HEK293T (cell line): ENCODE measurements at regions not wholly inside any gene's neighbourhood (a gene's known extent, or its start where the extent isn't known, plus 50 kb on each side); places are given as distances from the start of the nearest gene placed in this dataset.

Source experiments
- ARNT ChIP-seq: fragments of 450-650 bp; IDR thresholded peaks from 2 replicates; pipeline ENCODE4 v1.6.1; 2017; ENCODE audit warnings: mild to moderate bottlenecking
- CTBP1 ChIP-seq: fragments of 450-650 bp; IDR thresholded peaks from 2 replicates; pipeline ENCODE4 v1.6.1; 2016; ENCODE audit warnings: borderline replicate concordance
- ELF4 ChIP-seq: fragments of 450-650 bp; IDR thresholded peaks from 2 replicates; pipeline ENCODE4 v1.6.1; 2017; ENCODE audit warnings: antibody characterized with exemption
- L3MBTL2 ChIP-seq: fragments of 450-650 bp; conservative IDR thresholded peaks from 2 replicates; pipeline ENCODE4 v1.6.1; 2016; ENCODE audit warnings: mild to moderate bottlenecking
- NFRKB ChIP-seq: fragments of 450-650 bp; IDR thresholded peaks from 2 replicates; pipeline ENCODE4 v1.6.1; 2016; ENCODE audit warnings: mild to moderate bottlenecking, moderate library complexity
- SP1 ChIP-seq: fragments of 450-650 bp; IDR thresholded peaks from 2 replicates; pipeline ENCODE4 v1.6.1; 2017
- SUZ12 ChIP-seq: fragments of 450-650 bp; IDR thresholded peaks from 2 replicates; pipeline ENCODE4 v1.6.1; 2016; ENCODE audit warnings: mild to moderate bottlenecking
- TARDBP ChIP-seq: fragments of 450-650 bp; IDR thresholded peaks from 2 replicates; pipeline ENCODE4 v1.6.1; 2016
- ZNF384 ChIP-seq: fragments of 450-650 bp; IDR thresholded peaks from 2 replicates; pipeline ENCODE4 v1.6.1; 2016
- TF ChIP-seq, protein P1 (sequence below): fragments of 450-650 bp; IDR thresholded peaks from 2 replicates; pipeline ENCODE4 v1.6.1; 2016

GRCh38 chr2:57947398-57947797, 99.2 kb upstream of the VRK2 start:
- no peak for TF ChIP-seq TARDBP
- no peak for TF ChIP-seq ELF4
- TF ChIP-seq NFRKB = no peak
- TF ChIP-seq, protein P1, sequence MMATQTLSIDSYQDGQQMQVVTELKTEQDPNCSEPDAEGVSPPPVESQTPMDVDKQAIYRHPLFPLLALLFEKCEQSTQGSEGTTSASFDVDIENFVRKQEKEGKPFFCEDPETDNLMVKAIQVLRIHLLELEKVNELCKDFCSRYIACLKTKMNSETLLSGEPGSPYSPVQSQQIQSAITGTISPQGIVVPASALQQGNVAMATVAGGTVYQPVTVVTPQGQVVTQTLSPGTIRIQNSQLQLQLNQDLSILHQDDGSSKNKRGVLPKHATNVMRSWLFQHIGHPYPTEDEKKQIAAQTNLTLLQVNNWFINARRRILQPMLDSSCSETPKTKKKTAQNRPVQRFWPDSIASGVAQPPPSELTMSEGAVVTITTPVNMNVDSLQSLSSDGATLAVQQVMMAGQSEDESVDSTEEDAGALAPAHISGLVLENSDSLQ = no peak
- TF ChIP-seq L3MBTL2 = no peak
- TF ChIP-seq SP1 = no peak
- TF ChIP-seq ARNT = no peak
- no peak for TF ChIP-seq CTBP1
- TF ChIP-seq ZNF384 = no peak
- no peak for TF ChIP-seq SUZ12
